HepG2 (cell line): ENCODE measurements at regions not wholly inside any gene's neighbourhood (a gene's known extent, or its start where the extent isn't known, plus 50 kb on each side); places are given as distances from the start of the nearest gene placed in this dataset.

ENCODE experiments used
- ATAC-seq: fragments of 200-7000 bp; cut with Tn5 transposase; 3 replicates; pipeline ENCODE4 v1.9.1; 2020; ENCODE audit warnings: mild to moderate bottlenecking, moderate library complexity
- BruUV-seq: library from RNA; stranded (reverse); fragments of 400-500 nt; replicated peaks from 2 replicates; lab custom pipeline; 2021; lab: Mats Ljungman, UMichigan
- CTCF ChIA-PET: fragments of 300-600 bp; formaldehyde crosslinking; extraction: SDS; loops from one replicate; lab custom pipeline; 2021; ENCODE audit warnings: low total read pairs, inconsistent platforms, low intra/inter-chr PET ratio; lab: Yijun Ruan, JAX
- POLR2A ChIA-PET: fragments of 350-600 bp; sonication (Branson Sonifier 250); formaldehyde crosslinking; loops from one replicate; lab custom pipeline; 2020; ENCODE audit warnings: antibody characterized with exemption, inconsistent platforms; lab: Yijun Ruan, JAX
- DNase-seq: peaks from one replicate; pipeline ENCODE4 v3.0.0-alpha.2; 2015; ENCODE audit warnings: low spot score
- FAIRE-seq: peaks from 3 replicates; lab custom pipeline; 2011; peaks lifted over from hg19 to GRCh38; lab: Jason Lieb, UNC
- H2AFZ ChIP-seq: one replicate; pipeline ENCODE4 v1.6.1; 2011; ENCODE audit warnings: low read length, inconsistent platforms
- H3K27ac ChIP-seq: fragments of 300-600 bp; 3 replicates; pipeline ENCODE4 v1.8.0; 2011; ENCODE audit warnings: mixed run types, mild to moderate bottlenecking, mixed read lengths, low read length, inconsistent platforms; ENCODE audit not compliant: insufficient read depth; ENCODE audit errors: extremely low read length
- H3K27me3 ChIP-seq, 2 experiments: fragments of 200-600 bp in 1 of 2; 2 replicates in 1 of 2; 3 replicates in 1 of 2; pipeline versions ENCODE4 v1.6.0 to v1.8.0; 2011; ENCODE audit warnings: low read length in 2 of 2, mild to moderate bottlenecking in 2 of 2, moderate library complexity in 2 of 2, inconsistent platforms in 1 of 2; ENCODE audit not compliant: insufficient read depth in 2 of 2, control insufficient read depth in 1 of 2
- H3K36me3 ChIP-seq, 2 experiments: fragments of 200-600 bp in 1 of 2; replicated peaks in 1 of 2; 2 replicates in 1 of 2; 3 replicates in 1 of 2; pipeline versions ENCODE4 v1.5.1 to v1.8.0; 2011; ENCODE audit warnings: low read length in 2 of 2, inconsistent platforms in 1 of 2; ENCODE audit not compliant: insufficient read depth in 2 of 2, control insufficient read depth in 1 of 2
- H3K4me1 ChIP-seq: 2 replicates; pipeline ENCODE4 v1.5.1; 2012; ENCODE audit warnings: low read length, inconsistent platforms; ENCODE audit not compliant: insufficient read depth
- H3K4me2 ChIP-seq: 2 replicates; pipeline ENCODE4 v1.6.0; 2011; ENCODE audit warnings: low read depth, low read length, inconsistent platforms
- H3K4me3 ChIP-seq, 3 experiments: fragments of 200-600 bp in 1 of 3; sonication (generic), shearing (Covaris generic) in 1 of 3; replicated peaks in 1 of 3; 2 replicates each; pipeline ENCODE4 v1.5.1; 2011 to 2016; ENCODE audit warnings: low read length in 3 of 3, inconsistent platforms in 2 of 3, low read depth in 2 of 3, mild to moderate bottlenecking in 2 of 3, control low read depth in 1 of 3, mixed read lengths in 1 of 3; ENCODE audit not compliant: insufficient read depth in 1 of 3
- H3K79me2 ChIP-seq: one replicate; pipeline ENCODE4 v1.6.1; 2011; ENCODE audit warnings: low read length, inconsistent platforms; ENCODE audit not compliant: insufficient read depth
- H3K9ac ChIP-seq: 2 replicates; pipeline ENCODE4 v1.6.0; 2011; ENCODE audit warnings: mild to moderate bottlenecking, low read depth, low read length, inconsistent platforms; ENCODE audit not compliant: insufficient read depth
- H3K9me3 ChIP-seq: 2 replicates; pipeline ENCODE4 v1.5.1; 2012; ENCODE audit warnings: mild to moderate bottlenecking, low read length
- H4K20me1 ChIP-seq: 2 replicates; pipeline ENCODE4 v1.6.0; 2011; ENCODE audit warnings: inconsistent platforms, mild to moderate bottlenecking, low read length, moderate library complexity; ENCODE audit not compliant: insufficient read depth
- DNMT1 ChIP-seq: sonication (generic); formaldehyde crosslinking; IDR thresholded peaks from 2 replicates; pipeline ENCODE4 v1.5.1; 2020; ENCODE audit warnings: mild to moderate bottlenecking, missing genetic modification reagents
- HNRNPH1 ChIP-seq: fragments of 200-400 bp; formaldehyde crosslinking; optimal IDR thresholded peaks from 2 replicates; pipeline ENCODE3; 2017; ENCODE audit warnings: mild to moderate bottlenecking, low read depth, low read length
- KDM5B ChIP-seq: sonication (generic); formaldehyde crosslinking; IDR thresholded peaks from 2 replicates; pipeline ENCODE4 v1.4.0; 2020; ENCODE audit warnings: missing genetic modification reagents, mild to moderate bottlenecking, borderline replicate concordance
- SMAD1 ChIP-seq: sonication (generic); formaldehyde crosslinking; IDR thresholded peaks from 2 replicates; pipeline ENCODE4 v1.4.0; 2020; ENCODE audit warnings: missing genetic modification reagents, low read depth, mild to moderate bottlenecking, borderline replicate concordance
- ZNF205 ChIP-seq: IDR thresholded peaks from 2 replicates; pipeline ENCODE4 v1.6.1; 2018; ENCODE audit warnings: missing biosample characterization, missing genetic modification reagents
- ZNF337 ChIP-seq: sonication (generic); formaldehyde crosslinking; IDR thresholded peaks from 2 replicates; pipeline ENCODE4 v1.5.1; 2020; ENCODE audit warnings: missing genetic modification reagents, low read depth, mild to moderate bottlenecking, borderline replicate concordance
- ZNF772 ChIP-seq: sonication (generic); formaldehyde crosslinking; IDR thresholded peaks from 2 replicates; pipeline ENCODE4 v1.5.0; 2020; ENCODE audit warnings: mild to moderate bottlenecking, missing genetic modification reagents
- ZNF775 ChIP-seq: sonication (generic); formaldehyde crosslinking; IDR thresholded peaks from 2 replicates; pipeline ENCODE4 v1.4.0; 2020; ENCODE audit warnings: missing genetic modification reagents, mild to moderate bottlenecking, moderate library complexity, borderline replicate concordance
- WGBS: methylation state at CpG from one replicate; pipeline ENCODE4 v1.1.6; 2017; ENCODE audit warnings: low lambda C conversion rate; 5-methylcytosine and 5-hydroxymethylcytosine counted together
- in situ Hi-C: cut with HindIII; loops from 2 replicates; pipeline ENCODE4 v1.10.0; 2017; ENCODE audit warnings: low pct_unique_long_range_greater_than_20kb; ENCODE audit not compliant: extremely low pct_ligation_motif_present
- intact Hi-C: fragments of 100-400 bp; cut with micrococcal nuclease; formaldehyde crosslinking; loops from one replicate; pipeline ENCODE4 v1.10.0; 2022; ENCODE audit not compliant: unreplicated experiment
- TF ChIP-seq, protein P1 (sequence below): sonication (generic); formaldehyde crosslinking; IDR thresholded peaks from 2 replicates; pipeline ENCODE4 v1.4.0; 2020; ENCODE audit warnings: mild to moderate bottlenecking, missing genetic modification reagents
- TF ChIP-seq, protein P2 (sequence below): sonication (generic); formaldehyde crosslinking; IDR thresholded peaks from 2 replicates; pipeline ENCODE4 v1.4.0; 2020; ENCODE audit warnings: missing genetic modification reagents, mild to moderate bottlenecking, borderline replicate concordance
- TF ChIP-seq, protein P3 (sequence below): sonication (generic); formaldehyde crosslinking; IDR thresholded peaks from 2 replicates; pipeline ENCODE4 v1.5.0; 2020; ENCODE audit warnings: mild to moderate bottlenecking, missing genetic modification reagents
- TF ChIP-seq, protein P4 (sequence below): sonication (generic); formaldehyde crosslinking; IDR thresholded peaks from 2 replicates; pipeline ENCODE4 v1.5.0; 2020; ENCODE audit warnings: mild to moderate bottlenecking, missing genetic modification reagents

DNA sequence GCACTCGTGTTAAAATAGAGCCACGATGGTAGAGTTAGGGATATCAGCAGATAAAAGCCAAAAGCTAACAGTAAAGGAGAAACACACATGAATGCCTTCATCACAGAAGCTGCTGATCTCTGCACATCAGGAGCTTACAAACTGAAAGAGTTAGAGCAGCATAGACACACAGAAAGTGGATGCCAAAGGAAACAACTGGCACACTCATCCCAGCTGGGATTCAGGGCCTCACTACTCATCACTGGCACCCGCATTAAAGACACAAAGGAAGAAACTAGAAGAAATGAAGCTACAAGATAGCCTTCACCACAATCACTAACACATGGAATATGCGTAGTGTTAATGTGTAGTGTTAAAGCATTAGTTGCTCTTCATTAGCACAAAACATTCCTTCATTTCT, 156.4 kb upstream of the TBL1X start:
- no peaks in the 10 kb centered on the region for H4K20me1 ChIP-seq
- in situ Hi-C loops, result no loop called here
- no peak for TF ChIP-seq DNMT1
- TF ChIP-seq ZNF337 (CRISPR knock-in tag), result no peak
- TF ChIP-seq ZNF205 (CRISPR knock-in tag), result no peak
- TF ChIP-seq HNRNPH1, result no peak
- TF ChIP-seq SMAD1 (CRISPR knock-in tag), result no peak
- TF ChIP-seq, protein P1, sequence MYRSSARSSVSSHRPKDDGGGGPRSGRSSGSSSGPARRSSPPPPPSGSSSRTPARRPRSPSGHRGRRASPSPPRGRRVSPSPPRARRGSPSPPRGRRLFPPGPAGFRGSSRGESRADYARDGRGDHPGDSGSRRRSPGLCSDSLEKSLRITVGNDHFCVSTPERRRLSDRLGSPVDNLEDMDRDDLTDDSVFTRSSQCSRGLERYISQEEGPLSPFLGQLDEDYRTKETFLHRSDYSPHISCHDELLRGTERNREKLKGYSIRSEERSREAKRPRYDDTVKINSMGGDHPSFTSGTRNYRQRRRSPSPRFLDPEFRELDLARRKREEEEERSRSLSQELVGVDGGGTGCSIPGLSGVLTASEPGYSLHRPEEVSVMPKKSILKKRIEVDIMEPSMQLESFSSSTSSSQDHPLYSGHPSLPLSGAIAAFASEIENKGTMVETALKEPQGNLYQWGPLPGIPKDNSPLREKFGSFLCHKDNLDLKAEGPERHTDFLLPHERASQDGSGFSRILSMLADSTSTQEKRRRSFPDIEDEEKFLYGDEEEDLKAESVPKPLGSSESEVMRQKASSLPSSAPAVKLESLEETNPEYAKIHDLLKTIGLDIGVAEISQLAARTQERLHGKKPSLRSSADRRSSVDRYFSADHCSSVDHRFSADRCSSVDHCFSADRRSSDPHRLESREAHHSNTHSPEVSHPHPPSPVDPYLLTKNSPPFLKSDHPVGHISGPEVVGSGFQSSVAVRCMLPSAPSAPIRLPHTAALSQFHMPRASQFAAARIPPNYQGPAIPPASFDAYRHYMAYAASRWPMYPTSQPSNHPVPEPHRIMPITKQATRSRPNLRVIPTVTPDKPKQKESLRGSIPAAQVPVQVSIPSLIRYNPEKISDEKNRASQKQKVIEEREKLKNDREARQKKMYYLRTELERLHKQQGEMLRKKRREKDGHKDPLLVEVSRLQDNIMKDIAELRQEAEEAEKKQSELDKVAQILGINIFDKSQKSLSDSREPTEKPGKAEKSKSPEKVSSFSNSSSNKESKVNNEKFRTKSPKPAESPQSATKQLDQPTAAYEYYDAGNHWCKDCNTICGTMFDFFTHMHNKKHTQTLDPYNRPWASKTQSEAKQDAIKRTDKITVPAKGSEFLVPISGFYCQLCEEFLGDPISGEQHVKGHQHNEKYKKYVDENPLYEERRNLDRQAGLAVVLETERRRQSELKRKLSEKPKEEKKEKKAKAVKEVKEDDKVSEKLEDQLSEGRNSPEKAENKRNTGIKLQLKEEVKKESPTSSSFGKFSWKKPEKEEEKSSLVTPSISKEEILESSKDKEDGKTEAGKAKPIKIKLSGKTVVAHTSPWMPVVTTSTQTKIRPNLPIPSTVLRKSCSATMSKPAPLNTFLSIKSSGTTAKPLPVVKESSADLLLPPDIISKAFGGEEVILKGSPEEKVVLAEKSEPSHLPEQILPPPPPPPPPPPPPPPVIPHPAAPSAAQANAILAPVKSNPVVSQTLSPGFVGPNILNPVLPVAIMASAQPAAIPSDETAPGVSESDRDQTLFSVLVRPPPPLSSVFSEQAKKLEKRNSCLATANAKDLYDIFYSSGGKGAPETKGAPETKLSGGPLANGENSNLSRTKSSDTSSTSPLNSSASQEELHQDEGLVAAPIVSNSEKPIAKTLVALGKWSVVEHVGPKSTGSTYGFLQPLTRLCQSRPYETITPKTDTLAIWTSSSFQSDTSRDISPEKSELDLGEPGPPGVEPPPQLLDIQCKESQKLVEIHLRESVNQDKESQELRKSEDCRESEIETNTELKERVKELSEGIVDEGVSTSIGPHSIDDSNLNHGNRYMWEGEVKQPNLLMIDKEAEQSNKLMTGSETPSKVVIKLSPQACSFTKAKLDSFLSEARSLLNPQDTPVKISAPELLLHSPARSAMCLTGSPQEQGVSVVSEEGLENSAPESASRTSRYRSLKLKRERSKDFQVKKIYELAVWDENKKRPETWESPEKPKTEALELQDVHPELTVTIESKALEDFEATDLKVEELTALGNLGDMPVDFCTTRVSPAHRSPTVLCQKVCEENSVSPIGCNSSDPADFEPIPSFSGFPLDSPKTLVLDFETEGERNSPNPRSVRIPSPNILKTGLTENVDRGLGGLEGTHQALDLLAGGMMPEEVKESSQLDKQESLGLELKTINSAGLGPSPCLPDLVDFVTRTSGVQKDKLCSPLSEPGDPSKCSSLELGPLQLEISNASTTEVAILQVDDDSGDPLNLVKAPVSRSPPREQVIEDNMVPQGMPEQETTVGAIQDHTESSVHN (CRISPR knock-in tag), result no peak
- TF ChIP-seq, protein P2, sequence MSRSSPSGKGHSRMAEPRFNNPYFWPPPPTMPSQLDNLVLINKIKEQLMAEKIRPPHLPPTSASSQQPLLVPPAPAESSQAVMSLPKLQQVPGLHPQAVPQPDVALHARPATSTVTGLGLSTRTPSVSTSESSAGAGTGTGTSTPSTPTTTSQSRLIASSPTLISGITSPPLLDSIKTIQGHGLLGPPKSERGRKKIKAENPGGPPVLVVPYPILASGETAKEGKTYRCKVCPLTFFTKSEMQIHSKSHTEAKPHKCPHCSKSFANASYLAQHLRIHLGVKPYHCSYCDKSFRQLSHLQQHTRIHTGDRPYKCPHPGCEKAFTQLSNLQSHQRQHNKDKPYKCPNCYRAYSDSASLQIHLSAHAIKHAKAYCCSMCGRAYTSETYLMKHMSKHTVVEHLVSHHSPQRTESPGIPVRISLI, result no peak
- no peak for TF ChIP-seq KDM5B (CRISPR knock-in tag)
- TF ChIP-seq, protein P3, sequence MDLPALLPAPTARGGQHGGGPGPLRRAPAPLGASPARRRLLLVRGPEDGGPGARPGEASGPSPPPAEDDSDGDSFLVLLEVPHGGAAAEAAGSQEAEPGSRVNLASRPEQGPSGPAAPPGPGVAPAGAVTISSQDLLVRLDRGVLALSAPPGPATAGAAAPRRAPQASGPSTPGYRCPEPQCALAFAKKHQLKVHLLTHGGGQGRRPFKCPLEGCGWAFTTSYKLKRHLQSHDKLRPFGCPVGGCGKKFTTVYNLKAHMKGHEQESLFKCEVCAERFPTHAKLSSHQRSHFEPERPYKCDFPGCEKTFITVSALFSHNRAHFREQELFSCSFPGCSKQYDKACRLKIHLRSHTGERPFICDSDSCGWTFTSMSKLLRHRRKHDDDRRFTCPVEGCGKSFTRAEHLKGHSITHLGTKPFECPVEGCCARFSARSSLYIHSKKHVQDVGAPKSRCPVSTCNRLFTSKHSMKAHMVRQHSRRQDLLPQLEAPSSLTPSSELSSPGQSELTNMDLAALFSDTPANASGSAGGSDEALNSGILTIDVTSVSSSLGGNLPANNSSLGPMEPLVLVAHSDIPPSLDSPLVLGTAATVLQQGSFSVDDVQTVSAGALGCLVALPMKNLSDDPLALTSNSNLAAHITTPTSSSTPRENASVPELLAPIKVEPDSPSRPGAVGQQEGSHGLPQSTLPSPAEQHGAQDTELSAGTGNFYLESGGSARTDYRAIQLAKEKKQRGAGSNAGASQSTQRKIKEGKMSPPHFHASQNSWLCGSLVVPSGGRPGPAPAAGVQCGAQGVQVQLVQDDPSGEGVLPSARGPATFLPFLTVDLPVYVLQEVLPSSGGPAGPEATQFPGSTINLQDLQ (CRISPR knock-in tag), result no peak
- TF ChIP-seq, protein P4, sequence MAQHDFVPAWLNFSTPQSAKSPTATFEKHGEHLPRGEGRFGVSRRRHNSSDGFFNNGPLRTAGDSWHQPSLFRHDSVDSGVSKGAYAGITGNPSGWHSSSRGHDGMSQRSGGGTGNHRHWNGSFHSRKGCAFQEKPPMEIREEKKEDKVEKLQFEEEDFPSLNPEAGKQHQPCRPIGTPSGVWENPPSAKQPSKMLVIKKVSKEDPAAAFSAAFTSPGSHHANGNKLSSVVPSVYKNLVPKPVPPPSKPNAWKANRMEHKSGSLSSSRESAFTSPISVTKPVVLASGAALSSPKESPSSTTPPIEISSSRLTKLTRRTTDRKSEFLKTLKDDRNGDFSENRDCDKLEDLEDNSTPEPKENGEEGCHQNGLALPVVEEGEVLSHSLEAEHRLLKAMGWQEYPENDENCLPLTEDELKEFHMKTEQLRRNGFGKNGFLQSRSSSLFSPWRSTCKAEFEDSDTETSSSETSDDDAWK (CRISPR knock-in tag), result no peak
- TF ChIP-seq ZNF772, result no peak
- TF ChIP-seq ZNF775 (CRISPR knock-in tag), result no peak
- TF ChIP-seq, all 625 proteins: peak for 0
- no peaks in the 10 kb centered on the region for H3K27me3 ChIP-seq
- WGBS, result 46% methylated on average over 4 of the region's 4 CpGs
- BruUV-seq, result no TSS peak
- no peaks in the 10 kb centered on the region for H3K79me2 ChIP-seq
- CTCF ChIA-PET, result no interaction called here
- H3K9ac ChIP-seq, result no peak overlapping the region
- H3K27ac ChIP-seq, result no peak overlapping the region
- no peak overlapping the region for H2AFZ ChIP-seq
- DNase-seq (no peak), ATAC-seq (no peak), FAIRE-seq (no peak)
- H3K4me3 ChIP-seq, result no peak overlapping the region
- H3K9me3 ChIP-seq, result no peaks in the 10 kb centered on the region
- H3K36me3 ChIP-seq, result no peaks in the 10 kb centered on the region
- no peak overlapping the region for H3K4me2 ChIP-seq
- POLR2A ChIA-PET, result no interaction called here
- intact Hi-C loops, result no loop called here
- no peaks in the 10 kb centered on the region for H3K4me1 ChIP-seq
